NB4 (cell line): ENCODE measurements at regions not wholly inside any gene's neighbourhood (a gene's known extent, or its start where the extent isn't known, plus 50 kb on each side); places are given as distances from the start of the nearest gene placed in this dataset.

Experiments
- TF ChIP-seq, protein P1 (sequence below): IDR thresholded peaks from one replicate; pipeline ENCODE4 v1.5.1; 2012; ENCODE audit warnings: low read depth, low read length
- TF ChIP-seq, protein P2 (sequence below): IDR thresholded peaks from 2 replicates; pipeline ENCODE4 v1.6.1; 2011; ENCODE audit warnings: low read depth, low read length

DNA sequence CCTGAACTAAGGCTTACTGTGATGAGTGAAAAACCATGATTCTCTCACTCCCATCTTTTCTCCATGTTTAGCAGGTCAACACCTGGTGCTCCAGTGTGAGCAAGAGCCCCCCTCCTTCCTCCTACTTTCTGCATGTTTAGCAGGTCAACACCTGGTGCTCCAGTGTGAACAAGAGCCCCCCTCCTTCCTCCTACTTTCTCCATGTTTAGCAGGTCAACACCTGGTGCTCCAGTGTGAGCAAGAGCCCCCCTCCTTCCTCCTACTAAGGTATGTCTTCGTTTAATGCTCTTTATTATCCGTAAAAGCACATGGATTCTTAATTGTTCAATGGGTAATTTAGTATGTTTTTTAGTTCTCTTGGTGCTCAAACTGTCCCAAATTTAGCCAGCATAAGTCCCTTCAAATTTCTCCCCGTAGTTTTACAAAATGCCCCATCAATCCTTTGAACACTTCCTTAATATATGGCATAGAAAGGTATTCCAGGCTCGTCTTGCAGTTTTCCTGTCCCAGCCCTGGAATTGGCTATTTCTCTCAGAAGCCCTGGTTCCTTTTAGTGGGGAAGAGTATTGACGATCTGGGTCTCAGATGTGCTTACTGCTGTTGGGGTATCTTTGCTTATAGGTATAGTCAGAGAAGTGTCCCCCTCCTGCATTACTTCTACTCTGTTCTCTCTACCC lies 760.8 kb upstream of the TPTE start:
- TF ChIP-seq, protein P1, sequence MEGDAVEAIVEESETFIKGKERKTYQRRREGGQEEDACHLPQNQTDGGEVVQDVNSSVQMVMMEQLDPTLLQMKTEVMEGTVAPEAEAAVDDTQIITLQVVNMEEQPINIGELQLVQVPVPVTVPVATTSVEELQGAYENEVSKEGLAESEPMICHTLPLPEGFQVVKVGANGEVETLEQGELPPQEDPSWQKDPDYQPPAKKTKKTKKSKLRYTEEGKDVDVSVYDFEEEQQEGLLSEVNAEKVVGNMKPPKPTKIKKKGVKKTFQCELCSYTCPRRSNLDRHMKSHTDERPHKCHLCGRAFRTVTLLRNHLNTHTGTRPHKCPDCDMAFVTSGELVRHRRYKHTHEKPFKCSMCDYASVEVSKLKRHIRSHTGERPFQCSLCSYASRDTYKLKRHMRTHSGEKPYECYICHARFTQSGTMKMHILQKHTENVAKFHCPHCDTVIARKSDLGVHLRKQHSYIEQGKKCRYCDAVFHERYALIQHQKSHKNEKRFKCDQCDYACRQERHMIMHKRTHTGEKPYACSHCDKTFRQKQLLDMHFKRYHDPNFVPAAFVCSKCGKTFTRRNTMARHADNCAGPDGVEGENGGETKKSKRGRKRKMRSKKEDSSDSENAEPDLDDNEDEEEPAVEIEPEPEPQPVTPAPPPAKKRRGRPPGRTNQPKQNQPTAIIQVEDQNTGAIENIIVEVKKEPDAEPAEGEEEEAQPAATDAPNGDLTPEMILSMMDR = no peak
- TF ChIP-seq, protein P2, sequence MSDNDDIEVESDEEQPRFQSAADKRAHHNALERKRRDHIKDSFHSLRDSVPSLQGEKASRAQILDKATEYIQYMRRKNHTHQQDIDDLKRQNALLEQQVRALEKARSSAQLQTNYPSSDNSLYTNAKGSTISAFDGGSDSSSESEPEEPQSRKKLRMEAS = no peak
